CD4-positive, alpha-beta T cell treated with Interleukin-15 for 4 hours (primary cell): ENCODE measurements at regions not wholly inside any gene's neighbourhood (a gene's known extent, or its start where the extent isn't known, plus 50 kb on each side); places are given as distances from the start of the nearest gene placed in this dataset.
"Not testable (repeated sequence)": the region's sequence is repeated elsewhere in the genome, so short reads cannot be mapped to it uniquely, and the experiment has no call there.

ENCODE experiments used
- DNase-seq: peaks from one replicate; pipeline ENCODE4 v3.0.0-alpha.2; 2020; ENCODE audit warnings: low spot score

DNA sequence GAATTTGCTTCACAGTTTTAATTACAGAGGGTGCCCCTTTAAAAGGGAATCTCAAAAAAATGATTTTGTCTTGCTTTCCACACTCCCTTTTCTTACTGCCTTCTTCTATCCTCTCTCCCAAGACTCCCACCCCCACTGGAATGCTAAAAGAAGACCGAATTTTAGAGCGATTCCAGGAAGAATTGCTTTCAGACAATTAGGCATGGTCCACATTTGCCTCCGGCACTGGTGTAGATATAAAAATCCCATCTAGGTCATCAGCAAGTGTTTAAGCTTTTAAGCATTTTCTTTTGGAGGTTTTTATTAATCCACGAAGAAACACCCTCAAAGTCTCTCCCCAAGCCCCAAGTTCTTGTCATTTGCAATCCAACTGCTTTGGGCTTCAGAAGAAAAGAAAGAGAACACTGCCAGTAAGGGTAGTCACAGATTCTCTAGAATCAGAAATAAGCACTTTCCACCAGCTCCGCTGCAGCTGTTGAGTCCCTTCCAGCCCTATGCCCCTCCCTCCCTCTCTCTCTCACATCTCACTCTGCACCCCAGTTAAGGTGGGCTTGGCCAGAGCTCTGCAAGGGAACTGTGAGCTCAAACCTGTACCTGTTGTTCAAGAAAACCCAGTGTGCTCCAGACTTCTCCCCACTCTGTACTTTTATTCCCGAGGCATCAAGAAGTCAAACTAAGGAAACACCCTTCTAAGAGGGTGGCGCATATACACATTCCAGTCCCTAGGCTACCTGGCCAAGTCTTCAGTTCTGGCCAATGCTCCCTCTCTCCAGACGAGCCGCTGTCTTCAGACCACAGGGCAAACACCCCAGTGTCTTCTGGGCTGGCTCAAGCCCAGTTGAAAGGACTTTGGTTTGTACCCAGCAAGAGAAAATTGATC lies 170.2 kb downstream of the RGS9 start:
- DNase-seq: no peak

DNA sequence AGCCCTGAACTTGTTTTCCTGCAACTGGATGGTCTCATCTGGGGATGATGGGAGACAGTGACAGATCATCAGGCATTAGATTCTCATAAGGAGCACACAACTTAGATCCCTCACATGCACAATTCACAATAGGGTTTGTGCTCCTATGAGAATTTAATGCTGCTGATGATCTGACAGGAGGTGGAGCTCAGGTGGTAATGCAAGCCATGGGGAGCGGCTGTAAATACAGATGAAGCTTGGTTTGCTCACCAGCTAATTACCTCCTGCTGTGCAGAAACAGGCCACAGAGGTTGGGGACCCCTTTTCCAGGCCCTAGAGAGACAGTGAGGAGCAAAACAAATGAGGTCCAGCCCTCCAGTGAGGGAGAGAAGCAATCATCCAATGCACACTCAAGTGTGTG lies 168.6 kb downstream of the RGS9 start:
- no peak for DNase-seq

DNA sequence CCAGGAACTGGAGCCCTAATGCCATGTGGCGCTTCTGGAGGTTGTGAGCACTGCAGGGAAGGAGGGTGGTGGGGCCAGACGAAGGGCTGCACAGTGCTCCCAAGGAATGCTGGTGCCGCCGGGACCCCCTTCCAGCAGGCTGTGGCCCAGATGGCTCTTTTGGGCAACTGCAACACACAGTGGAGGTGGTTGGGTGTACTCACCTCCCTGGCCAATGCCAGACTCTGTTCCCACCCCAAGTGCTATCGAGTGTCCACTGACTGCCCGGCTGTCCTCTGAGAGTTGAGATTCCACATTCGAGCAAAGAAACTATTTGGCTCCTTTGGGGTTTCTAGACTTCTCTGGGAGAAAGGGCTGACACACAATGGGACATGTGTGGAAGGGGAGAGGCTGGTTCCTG lies 167.9 kb downstream of the RGS9 start:
- no peak for DNase-seq

DNA sequence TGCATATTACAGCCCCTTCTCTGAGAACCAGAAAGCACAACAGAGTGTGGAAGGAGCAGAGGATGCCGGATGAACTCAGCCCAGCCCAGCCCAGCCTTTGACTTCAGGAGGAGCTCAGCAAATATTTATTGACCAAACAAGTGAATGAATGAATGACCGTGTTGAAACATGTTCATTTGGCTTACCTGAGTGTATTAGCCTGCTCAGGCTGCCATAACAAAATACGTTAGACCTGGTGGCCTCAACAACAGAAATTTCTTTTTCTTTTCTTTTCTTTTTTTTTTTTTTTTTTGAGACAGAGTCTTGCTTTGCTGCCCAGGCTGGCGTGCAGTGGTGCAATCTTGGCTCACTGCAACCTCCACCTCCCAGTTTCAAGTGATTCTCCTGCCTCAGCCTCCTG lies 164.7 kb downstream of the RGS9 start:
- DNase-seq: not testable (repeated sequence)

DNA sequence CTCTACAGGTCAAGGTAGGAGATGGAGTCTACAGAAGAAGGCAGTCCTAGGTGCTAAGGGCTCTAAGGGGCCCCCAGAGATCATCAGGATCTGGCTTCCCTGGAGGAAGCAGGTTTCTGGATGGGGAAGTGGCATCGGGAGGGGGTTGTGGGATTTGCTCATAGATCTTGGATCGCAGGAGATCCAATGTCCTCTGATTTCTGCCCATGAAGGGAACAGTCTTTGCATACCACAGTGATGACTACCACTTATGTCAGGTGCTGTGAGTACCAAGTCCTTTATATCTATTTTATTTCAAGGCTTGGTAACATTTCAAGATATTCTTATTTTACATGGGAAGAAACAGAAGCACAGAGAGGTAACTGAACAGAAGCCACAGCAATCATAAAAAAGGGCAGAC lies 164.0 kb downstream of the RGS9 start:
- DNase-seq: no peak

DNA sequence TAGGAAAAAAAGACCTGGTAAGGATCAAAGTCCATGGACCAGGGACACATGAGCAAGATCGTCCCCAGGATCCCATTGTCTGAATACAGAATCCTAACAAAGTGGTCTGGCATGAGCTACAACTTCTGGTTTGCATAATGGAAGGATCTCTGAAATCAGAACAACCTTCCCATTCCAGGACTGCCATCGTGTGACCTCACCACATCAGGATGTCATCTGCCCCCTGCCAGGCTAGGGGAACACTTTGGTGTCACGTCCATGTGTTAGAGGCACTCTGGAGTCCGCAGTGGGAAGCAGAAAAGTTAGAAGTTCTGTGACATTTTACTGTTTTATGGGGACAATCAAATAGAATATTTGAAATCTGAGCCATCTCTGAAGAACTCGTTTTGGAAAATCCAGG lies 160.7 kb downstream of the RGS9 start:
- no peak for DNase-seq

DNA sequence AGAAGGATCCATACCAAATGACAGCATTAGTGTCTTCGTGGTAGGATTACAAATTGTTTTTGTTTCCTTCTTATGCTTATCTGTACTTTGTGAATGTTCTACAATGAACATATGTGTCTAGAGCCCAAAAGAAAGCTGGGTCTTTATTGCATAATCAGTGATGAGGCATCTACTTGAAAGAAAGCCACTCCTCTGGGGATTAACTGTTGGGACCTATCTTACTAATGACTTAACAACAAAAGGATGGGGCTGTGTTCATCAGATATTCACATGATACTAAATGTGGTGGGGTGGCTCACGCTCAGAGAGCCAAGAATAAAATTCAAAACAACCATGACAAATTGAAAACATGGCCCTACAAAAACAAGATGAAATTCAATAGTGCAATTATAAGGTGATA lies 160.2 kb downstream of the RGS9 start:
- no peak for DNase-seq

DNA sequence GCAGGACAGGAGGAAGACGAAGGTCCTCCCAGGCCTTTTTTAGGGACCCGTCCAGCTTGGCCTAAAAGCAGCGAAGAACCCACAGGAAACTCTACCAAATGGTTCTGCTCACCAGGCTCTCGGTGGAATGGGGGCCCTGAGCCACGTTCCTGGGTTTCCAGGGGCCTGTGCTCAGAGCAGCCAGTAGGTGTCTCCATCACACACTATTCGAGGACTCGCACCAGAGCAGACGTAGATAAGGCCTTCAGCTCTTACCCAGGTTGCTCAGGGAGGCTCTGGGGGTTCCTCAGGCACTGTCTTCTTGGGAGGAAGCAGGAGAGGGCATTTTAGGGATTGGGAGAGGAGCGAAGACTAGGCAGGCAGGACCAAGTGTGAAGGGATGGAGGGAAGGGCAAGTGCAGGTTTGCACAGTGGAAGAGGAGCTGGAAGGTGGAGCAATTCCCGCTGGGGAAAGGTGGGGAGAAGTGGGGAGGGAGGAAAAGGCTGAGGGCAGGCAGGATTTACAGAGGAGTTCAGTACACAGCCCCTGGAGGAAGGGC lies 157.1 kb downstream of the RGS9 start:
- DNase-seq: peak; percentile 46

DNA sequence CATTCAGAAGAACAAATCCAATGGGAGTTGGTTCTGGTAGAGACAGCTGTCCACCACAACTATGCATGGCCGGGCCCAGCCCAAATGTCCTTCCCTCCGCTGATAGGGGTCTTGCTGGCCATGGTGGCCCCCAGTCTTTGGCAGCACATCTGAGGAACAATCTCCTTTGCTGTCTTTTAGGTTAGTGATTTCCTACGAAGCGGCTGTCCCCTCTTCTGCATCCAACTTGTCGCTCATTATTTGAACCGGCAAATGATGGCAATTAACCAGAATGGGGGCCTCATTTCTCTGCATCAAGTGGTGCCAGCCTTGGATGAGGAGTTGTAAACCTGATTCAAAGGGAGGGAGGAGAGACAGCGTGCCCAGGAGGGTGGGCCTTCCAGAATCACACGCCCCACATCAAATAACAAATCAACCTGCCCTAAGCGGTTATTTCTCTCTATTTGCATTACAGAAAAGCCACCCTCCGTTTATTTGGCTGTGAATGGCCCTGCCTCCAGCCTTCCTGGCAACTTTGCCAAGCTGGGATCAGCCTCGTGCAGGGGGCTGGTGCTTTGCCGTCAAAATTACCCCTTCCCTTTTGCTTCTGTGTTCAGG lies 156.5 kb downstream of the RGS9 start:
- no peak for DNase-seq

DNA sequence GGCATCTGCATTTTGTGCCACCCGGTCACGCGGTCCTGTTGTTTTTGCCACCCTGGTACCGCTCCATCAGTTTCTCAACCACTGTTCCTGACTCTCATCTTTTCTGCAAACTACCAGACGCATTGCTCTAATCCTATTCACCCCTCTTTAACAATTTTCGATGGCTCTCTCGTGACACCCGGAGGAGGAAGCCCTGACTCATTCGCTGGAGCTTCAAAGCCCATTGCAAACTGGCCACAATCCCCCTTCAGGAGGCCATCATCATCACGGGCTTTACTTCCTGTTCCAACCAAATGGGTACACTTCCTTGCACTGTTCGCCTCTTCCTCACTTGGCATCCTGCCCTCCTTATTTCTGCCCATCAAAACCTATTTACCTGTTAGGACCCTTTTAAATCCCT lies 155.3 kb downstream of the RGS9 start:
- no peak for DNase-seq

DNA sequence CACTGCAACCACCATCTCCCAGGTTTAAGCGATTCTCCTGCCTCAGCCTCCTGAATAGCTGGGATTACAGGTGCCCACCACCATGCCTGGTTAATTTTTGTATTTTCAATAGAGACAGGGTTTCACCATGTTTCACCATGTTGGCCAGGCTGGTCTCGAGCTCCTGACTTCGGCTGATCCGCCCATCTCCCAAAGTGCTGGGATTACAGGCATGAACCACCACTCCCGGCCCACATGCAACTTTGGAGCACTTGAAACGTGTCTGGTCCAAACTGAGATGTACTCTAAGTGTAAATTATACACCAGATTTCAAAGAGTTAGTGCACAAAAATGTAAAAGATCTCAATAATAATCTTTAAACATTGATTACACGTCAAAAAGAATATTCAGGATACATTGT lies 154.1 kb downstream of the RGS9 start:
- not testable (repeated sequence) for DNase-seq

DNA sequence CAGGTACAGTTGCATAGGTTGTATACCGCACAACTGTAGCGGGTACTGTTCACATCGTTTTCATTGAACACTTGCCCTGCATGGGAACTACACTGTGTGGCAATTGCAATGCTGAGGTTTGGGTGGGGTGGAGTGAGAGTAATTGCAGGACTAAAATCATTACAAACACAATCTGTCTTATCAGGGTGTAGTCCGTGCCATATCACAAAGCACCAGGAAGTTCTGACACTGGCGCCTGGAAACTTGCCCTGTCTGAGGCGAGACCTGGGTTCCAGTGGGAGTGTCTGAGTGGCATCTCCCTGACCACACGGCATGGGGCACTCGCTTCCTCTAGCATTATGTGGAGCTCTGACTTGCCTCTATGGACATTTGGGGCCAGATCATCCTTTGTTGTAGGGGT lies 153.4 kb downstream of the RGS9 start:
- no peak for DNase-seq

DNA sequence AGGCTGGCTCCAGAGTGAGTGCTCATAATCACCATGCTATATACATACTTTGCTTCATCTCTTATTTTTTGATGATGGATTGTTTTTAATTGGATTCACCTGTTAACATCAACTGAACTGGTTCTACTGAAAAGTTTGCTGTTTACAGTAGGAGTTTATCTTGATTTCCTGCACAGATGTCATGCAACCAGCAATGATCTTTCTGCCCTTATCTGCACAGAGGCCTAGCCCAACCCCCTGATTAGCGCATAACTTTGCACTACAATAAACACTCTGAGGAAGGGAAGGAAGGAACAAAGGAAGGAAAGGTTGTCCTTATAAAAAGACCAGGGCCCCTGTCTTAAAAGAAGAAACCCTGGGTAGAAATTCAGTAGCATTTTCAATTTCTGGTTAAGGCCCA lies 152.9 kb downstream of the RGS9 start:
- DNase-seq: no peak

DNA sequence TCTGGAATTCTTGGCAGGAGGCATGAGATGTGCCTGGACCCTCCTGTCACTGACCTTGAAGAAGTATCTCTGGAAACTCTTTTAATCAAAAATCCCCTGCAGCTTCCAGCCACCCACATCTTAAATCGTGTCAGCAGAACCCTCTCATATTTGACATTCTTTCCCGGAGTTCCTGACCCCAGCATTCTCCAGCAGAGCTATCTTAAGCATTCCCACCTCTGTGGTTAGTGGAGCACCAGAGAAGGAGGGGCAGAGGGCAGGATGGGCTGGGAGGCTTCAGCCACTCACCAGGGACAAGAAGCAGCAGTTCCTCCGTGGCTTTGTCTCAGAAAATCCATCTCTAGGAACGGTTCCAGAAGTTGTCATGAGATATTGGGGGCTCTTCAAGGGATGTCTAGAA lies 149.9 kb downstream of the RGS9 start:
- no peak for DNase-seq

DNA sequence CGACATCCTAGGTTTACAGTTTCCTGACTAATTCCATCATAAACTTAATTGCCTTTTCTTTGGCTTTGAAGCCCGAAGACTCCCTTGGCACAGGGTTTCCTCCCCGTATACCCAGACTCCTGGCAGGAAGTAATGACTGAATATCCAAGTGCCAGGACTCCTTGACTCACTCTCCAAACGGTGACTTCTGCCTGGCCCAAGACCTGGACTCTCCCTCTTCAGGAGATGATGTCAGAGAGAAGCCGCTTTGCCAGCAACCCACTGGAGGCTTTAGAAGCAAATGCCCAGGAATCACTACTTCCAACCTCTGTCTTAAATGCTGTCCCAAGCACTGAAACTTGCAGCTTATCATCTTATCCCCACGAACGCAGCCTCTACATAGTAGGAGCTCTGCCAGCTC lies 146.5 kb downstream of the RGS9 start:
- DNase-seq: no peak

DNA sequence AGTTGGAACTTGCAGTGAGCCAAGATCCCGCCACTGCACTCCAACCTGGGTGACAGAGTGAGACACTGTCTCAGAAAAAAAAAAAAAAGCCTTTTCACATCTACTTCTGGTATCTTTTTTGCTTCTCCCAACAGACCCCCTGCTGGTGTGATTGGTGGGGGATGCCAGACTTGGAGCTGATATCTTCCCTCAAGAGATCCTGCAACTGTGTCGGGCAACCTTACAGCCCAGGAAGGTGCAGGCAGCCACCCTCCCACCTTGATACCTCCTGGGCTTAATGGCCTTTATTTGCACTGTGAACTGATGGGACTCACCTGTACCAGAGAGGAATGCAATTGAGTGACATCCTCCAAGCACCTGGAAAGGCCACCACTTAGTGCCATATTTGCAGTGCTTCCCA lies 142.3 kb downstream of the RGS9 start:
- no peak for DNase-seq

DNA sequence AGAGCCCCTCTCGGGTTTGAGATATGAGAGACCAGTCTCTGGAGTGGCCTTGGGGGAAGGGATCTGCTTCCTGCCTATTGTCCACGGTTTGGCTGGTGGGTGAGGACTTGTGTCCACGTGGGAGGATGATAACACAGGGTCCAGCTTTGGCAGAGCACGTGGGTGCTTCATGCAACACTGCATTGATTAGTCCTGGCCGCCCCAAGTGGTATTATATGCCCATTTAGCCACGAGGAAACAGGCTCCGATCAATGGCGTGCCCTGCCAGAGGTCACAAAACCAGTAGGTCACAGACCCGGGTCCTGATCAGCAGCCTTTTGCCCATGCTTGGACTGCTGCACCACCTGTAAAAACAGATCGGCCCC lies 141.6 kb downstream of the RGS9 start:
- no peak for DNase-seq

DNA sequence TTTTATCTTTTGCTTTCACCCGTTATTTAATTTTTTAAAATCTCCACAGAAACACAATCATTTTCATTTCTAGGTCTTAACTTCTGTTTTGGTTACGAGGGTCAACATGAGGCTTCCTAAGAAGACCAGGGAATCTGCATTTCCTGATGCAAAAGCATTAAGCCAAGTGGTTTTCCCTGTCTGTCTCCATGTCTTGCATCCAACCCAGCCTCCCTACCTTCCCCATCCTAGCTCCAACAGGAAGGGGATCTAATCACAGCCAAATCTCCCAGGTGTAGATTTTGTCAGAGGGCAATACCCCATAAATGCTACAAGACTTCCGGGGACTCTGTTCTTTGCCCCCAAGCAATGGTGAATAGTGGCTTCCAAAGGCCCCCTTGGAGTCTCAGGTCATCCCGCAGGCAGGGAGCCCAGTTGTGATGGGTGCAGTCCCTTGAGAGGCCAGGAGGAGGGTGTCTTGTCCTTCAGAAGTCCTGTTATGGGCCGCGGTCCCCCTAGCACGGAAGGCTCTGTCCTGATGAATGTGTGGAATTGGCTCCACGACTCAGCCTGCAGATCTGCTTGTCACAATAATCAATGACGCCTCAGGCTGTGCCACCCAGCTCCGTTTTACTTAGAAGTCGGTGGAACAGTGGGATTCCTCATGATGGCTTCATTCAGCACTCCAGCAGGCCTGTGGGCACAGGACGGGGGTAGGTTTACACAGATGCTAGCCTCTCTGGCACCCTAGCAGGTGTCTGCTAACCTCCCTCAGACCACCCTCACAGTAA lies 141.1 kb downstream of the RGS9 start:
- no peak for DNase-seq

DNA sequence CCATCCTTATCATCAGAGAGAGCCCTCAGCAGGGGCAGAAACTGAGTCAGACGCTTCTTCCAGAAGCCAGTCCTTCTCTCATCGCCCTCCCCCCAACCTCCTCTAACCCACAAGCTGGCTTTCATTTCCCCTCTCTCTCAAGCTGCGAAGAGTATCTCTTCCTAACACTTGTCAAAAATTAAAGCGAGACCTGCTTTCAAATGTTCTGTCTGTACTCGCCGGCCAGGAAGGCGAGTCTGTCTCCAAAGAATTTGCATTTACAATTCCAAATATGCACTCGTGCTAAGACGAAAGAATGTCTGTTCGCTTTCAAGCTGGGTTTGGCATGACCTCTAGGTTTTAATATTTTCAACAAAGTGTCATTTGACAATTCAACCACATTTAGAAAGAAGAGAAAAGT lies 140.4 kb downstream of the RGS9 start:
- DNase-seq: no peak
